ENCODE measurements at regions not wholly inside any gene's neighbourhood (a gene's known extent, or its start where the extent isn't known, plus 50 kb on each side); places are given as distances from the start of the nearest gene placed in this dataset.

DNA sequence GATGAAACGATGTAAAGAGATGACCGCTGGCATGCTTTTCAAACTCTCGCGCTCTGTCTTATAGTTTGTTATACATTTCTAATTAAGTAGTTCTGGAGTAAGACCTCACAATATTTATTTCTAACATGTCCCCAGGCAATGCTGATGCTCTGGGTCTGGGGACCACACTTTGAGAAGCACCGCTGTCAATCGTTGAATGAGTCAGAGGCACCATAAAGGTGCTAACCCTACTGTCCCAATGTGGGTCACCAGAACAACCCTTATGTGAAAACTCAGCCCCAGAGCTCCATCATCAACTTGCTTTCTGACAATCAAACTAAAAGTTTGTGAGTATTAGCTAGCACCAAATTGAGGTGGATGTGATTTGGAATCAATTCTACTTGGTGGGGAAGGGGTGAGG is 284.1 kb upstream of the PRKCQ start:
- TF ChIP-seq, protein P1, sequence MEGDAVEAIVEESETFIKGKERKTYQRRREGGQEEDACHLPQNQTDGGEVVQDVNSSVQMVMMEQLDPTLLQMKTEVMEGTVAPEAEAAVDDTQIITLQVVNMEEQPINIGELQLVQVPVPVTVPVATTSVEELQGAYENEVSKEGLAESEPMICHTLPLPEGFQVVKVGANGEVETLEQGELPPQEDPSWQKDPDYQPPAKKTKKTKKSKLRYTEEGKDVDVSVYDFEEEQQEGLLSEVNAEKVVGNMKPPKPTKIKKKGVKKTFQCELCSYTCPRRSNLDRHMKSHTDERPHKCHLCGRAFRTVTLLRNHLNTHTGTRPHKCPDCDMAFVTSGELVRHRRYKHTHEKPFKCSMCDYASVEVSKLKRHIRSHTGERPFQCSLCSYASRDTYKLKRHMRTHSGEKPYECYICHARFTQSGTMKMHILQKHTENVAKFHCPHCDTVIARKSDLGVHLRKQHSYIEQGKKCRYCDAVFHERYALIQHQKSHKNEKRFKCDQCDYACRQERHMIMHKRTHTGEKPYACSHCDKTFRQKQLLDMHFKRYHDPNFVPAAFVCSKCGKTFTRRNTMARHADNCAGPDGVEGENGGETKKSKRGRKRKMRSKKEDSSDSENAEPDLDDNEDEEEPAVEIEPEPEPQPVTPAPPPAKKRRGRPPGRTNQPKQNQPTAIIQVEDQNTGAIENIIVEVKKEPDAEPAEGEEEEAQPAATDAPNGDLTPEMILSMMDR (IDR thresholded peaks at IDR 0.05 in 2 of 3, conservative IDR thresholded peaks at IDR 0.05 in 1 of 3; ENCODE audit: borderline replicate concordance in 1 of 3, insufficient read depth in 1 of 3, low read depth in 2 of 3, low read length in 2 of 3): no peak
- no peak for TF ChIP-seq SRF (IDR thresholded peaks at IDR 0.05; ENCODE audit: low read depth)
- no peak for TF ChIP-seq POLR2A (IDR thresholded peaks at IDR 0.05; ENCODE audit: borderline replicate concordance, extremely low read depth, insufficient read depth, insufficient read length)
- no peak for TF ChIP-seq SP1 (IDR thresholded peaks at IDR 0.05; ENCODE audit: low read depth)

All from HCT116 (cell line).